ENCODE measurements at regions not wholly inside any gene's neighbourhood (a gene's known extent, or its start where the extent isn't known, plus 50 kb on each side); places are given as distances from the start of the nearest gene placed in this dataset.

DNA sequence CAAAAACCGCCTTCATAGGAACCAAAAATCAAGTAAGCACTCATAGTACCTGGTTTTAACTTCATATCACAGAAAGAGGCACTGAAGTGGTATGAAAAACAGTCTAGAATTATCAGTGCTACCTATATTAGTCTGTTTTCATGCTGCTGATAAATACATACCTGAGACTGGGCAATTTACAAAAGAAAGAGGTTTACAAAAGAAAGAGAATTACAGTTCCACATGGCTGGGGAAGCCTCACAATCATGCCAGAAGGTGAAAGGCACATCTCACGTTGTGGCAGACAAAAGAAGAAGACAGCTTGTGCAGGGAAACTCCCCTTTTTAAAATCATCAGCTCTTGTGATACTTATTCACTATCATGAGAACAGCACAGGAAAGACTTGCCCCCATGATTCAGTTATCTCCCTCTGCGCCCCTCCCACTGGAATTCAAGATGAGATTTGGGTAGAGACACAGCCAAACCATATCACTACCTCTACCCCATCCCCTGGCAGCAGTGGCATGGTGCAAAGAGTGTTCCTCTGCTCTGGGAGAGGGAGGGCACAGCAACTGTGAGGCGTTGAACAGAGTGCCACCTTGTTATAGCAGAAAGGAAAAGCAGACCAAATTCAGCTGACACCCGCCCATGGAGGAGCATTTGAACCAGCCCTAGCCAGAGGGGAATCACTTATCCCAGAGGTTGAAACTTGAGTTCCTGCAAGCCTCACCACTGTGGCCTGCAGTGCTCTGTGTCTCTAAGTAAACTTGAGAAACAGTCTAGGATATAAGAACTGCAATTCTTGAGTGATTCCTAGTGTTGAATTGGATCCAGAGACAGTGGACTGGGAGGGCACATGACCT lies 61.9 kb upstream of the PTPRZ1 start:
- no peak for DNase-seq

DNA sequence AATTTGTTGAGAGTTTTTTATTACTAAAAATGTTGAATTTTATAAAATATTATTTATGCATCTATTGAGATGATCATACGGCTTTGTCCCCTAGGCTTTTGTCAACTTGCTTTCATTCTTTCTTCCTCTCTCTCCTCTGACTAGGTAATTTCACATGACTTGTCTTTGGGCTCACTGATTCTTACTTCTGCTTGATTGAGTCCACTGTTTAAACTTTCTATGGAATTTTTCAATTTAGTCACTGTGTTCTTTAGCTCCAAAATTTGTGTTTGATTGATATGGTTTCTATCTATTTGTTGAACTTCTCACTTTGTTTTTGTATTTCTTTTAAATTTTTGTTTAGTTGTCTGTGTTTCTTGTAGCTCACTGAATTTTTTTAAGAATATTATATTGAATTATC lies 65.9 kb upstream of the PTPRZ1 start:
- DNase-seq = no peak

DNA sequence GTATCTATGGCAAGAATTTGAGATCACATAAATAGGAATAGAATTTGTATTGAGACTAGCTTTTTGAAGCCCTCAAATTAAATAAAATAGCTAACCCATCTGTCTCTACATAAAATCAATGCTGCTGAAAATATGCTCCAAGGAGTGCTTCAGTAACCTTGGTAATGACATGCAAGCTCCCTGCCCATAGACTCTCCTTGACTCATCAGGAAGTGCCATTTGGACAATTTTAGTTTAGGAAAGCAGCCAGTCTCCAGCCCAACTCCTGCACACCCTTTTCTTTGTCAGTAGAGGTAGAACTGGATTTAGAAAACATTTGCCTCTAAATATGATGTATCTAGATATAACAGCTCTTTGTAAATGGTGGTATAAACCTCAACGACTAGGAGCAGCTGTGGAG lies 69.9 kb upstream of the PTPRZ1 start:
- no peak for DNase-seq

DNA sequence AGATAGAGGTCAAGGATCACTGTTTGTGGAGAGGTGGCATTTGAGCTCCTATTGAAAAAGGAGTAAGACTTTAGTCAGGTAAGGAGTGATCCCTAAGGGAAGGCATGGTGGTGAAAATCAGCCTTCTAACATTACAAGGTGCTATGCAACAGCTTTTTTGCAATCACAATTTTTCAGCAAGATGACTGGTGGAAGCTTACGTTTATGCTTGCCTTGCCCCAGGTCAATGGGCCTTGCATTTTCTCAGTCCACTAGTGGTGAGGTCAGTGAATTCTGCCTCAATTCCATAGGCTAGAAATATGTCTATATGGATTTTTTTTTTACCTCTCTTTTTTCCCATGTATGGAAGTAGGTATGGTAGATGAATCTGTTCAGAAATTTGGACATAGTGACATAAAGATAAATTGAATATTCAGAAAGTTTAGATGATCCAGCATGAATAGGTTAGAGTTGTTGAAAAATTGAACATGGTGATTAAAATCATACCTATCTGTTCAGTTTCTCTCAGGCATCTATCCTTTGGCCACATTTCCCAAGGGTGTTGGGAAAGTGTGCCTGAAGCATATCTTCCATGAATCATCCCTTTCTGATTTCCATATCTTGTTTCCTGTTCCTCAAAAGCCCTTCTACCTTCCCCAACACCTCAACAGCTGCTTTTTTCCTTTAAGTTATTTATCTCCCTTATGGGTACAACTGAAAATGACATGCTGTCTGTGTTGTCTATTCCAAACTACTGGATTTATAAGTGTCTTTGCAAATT lies 71.9 kb upstream of the PTPRZ1 start:
- DNase-seq = no peak

DNA sequence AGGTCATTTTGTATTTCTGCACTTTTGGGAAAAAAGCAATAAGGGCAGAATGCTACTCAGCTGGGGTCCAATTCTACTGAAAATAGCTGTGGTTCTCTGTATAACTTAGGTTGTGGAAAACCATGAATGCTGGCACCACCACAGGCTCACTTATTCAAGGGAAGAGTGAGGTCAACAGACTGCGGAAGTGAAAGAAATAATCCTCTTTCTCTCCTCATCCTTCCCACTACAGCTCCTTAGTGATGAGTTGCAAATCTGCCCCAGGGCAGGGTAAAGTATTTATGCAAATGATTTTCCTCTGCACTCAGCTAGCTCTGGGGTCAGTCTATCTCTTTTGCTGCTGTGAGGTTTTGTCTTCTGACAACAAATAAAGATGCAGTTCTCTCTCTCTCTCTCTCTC lies 74.1 kb upstream of the PTPRZ1 start:
- no peak for DNase-seq

GRCh38 chr7:121798453-121798840 lies 74.5 kb upstream of the PTPRZ1 start:
- no peak for DNase-seq

DNA sequence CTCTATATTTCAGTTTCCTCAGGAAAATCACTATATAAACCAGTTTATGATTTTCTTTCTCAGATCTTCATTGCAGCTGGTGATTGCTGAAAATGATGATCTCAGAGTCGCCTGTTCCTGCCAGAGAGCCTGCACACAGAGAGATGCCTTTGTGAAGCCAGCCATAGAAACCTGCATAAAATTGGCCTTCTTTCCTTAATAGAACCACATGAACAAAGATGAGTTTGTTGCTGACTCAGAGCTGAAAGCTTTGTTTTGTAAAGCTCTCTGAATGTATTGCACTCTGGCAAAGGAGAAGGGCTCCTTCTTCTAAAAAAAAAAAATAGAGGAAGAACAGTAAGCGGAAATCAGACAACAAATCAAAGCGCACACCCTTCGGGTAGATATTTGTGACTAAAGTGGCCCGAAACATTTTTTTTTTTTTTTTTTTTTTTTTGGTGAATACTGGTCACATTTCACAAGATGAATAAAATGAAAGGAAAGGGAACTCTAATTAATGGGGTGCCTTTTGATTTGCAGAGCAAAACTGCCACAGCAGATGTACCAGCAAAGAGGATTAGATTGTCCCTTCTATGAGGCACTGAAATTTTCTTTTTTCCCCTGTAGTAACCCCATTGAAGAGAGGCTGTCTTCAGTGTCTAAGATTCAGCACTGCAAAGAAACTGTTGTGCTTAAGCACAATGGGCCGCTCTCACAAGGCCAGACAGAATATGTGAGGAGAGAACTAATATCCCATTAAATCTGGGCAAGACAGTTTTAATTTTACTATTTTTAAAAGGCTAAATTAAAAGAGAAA lies 75.1 kb upstream of the PTPRZ1 start:
- DNase-seq = no peak

DNA sequence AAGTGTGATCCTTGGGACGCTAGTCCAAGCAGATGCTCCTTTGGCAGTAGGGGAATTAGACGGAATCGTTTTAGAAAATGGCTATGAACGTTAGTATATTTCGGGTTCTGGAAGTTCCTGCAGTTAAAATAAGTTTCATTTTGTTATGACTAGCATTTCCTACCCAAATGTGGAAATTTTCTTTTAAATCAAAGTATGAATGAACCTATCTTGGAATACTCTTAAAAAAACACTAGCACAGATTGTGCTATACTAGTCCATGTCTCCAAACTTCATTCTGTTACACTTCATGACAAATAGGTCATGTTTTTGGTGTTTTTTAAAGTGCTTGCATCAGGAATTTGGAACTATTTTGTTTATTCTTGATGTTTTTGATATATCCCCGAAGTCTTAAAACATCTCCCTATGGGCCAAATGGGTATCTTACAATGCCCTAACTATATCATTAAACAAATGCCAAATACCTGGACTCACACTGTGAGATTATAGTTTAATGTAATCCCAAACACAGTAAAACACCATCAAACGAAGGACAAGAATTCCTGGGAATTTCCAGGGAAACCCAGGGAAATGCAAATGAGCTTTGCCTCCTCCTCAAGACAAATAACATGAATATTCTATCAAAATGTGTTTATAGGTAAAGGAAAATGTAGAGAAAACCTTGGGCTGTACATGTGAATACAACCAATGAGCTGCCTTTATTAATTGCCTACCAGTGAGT lies 75.9 kb upstream of the PTPRZ1 start:
- DNase-seq = no peak

DNA sequence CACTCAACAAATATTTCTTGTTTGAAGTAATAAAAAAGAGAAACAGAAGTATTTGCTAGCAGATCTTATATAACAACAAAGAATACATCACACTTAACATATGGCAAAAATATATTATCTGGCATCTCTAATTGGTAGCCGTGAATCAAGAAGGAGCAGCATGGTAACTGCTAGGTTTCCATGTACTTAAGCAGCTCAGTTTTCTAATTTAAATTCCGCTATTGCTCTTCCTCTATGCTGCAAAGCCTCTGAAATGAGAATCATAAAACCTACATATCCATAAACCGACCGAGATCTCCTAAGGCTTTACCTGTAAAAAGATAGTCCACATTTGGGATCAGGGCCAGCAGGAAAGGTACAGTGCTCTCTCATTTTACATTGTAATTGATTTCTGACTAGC lies 76.6 kb upstream of the PTPRZ1 start:
- no peak for DNase-seq

- no peak for DNase-seq
These were observed 77.2 kb upstream of the PTPRZ1 start for GRCh38 chr7:121795736-121796135.

DNA sequence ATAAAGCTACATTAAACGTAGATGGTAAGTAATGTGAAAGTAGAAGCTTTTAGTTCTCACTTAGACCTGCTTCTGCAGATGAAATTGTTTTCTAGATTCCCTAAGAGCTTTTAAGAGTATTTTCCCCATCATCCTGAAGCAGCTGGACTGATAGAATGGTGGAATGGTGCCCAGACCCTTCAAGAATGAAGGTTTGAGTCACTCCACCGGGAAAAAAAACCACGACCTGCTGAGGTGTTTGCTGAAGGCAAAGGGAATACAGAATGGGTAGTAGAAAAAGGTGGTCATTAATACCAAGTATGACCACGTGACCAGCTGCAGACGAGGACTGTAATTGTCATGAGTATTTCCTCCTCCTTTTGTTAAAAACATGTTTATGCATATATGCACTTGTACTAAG lies 79.2 kb upstream of the PTPRZ1 start:
- DNase-seq = no peak

- no peak for DNase-seq
These were observed 95.3 kb upstream of the PTPRZ1 start for GRCh38 chr7:121777672-121778071.

- DNase-seq = no peak
These were observed 98.4 kb upstream of the PTPRZ1 start for GRCh38 chr7:121774563-121774962.

DNA sequence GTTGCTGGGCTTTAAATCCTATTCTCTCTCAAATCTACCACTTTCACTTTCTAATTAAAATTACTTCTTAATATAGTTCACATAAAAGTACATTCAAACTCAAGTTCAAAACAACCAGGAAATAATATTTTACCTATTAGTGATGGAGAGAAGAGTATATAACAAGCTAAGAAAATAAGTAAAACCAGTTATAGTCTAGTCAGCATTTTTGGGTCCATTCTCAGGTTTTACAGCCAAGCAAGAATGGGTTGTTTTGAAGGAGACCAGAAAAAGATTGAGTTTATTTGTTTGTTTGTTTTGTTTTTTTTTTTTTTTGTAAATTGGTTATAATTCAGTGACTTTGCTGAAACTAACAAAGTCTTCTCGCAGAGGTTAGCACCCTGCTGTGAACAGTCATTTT lies 106.3 kb upstream of the PTPRZ1 start:
- no peak for DNase-seq

DNA sequence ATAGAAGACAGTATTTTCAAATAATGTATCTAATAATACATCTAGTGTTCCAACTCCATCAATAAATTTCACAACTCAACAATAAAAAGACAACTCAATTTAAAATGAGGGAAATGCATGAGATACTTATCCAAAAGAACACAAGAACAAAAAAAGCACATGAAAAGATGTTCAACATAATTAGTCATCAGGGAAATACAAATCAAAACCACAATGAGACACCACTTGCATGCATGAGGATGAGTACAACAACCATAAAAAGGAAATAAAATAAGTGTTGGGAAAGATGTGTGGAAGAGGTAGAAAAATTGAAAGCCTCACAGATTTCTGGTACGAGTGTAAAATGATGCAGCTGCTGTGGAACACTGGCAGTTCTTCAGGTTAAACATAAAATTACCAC lies 111.6 kb upstream of the PTPRZ1 start:
- DNase-seq = no peak

- DNase-seq = no peak
These were observed 117.0 kb upstream of the PTPRZ1 start for GRCh38 chr7:121755818-121756552.

GRCh38 chr7:121755286-121755685 lies 117.7 kb upstream of the PTPRZ1 start:
- DNase-seq = no peak

DNA sequence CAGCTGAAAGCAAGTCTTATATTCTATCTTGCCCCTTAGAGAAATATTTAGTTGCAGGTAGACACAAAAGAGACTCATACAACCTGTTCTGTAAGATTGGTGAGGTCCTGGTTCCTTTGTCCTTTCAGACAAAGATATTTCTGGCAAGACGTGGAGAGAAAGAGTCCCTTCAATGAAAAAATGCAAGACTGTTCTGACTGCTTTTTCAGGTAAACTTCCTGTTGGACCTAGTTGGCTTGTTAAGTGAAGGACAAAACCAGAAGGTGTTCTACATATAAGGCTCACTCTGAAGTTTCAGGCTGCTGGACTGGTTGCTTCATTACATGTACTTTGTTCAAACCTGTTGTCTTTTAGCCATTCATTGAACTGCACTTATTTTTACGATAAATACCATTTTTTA lies 119.0 kb upstream of the PTPRZ1 start:
- no peak for DNase-seq

GRCh38 chr7:121752706-121753105 lies 120.3 kb upstream of the PTPRZ1 start:
- no peak for DNase-seq

- DNase-seq = no peak
These were observed 124.4 kb upstream of the PTPRZ1 start for GRCh38 chr7:121748546-121748945.

DNA sequence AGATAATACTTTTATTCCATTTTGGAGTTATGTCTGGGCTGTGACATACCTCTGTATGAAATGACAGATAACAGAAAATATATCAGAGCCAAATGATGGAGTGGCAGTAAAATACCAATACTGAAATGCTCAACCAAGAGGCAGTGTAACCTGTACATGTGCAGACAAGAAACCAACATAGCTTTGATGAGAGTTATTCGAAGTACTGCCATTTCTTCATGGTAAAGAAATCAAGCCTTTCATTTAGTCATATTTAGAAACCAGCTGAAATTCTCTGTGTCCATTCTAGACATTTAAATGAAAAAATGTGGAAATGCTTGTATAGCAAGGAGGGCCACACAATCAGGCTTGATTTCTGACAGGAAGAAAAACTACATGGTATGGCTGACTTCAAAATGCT lies 127.1 kb upstream of the PTPRZ1 start:
- no peak for DNase-seq

DNA sequence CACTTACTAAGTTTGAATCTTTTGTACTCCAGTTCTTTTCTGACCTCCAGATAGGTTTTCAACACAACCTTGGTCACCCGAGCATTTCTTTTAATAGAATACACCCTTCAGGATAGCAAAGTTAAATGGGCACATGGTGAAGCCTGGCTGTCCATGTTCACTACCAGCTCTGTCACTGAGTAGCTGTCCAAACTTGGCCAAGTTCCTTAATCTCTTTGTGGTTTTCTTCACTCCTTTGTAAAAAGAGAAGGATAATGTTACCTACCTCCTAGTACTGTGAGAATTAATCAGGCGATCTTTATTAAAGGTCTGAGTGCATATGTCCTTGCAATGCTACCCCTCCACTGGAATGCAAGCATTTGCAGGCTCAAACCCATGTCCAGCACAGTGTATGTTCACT lies 128.1 kb upstream of the PTPRZ1 start:
- DNase-seq = no peak

Data from NCI-H1092 (cell line).